ENCODE measurements at regions not wholly inside any gene's neighbourhood (a gene's known extent, or its start where the extent isn't known, plus 50 kb on each side); places are given as distances from the start of the nearest gene placed in this dataset.

GRCh38 chr5:10162468-10162867, 87.2 kb downstream of the ATPSCKMT start:
- Mint-ChIP-seq H3K4me1 (no peaks in the 10 kb centered on the region), H3K9me3 (peaks cover 6 to 20% (median 18%) of the 10 kb centered on the region in 7 donors), H3K27me3 (ENCODE audit: low read depth in 3 of 3) (peaks cover 1 to 15% (median 7%) of the 10 kb centered on the region in 3 donors), H3K27ac (no peak overlapping the region), H3K36me3 (no peaks in the 10 kb centered on the region), H3K4me3 (no peak overlapping the region)
- Histone ChIP-seq H3K4me2 (replicated peaks; ENCODE audit: extremely low read depth, low read length, poor library complexity, severe bottlenecking) (no peak overlapping the region), H3K79me2 (ENCODE audit: insufficient read depth, low read length) (no peaks in the 10 kb centered on the region), H3K9ac (ENCODE audit: insufficient read depth, low read length, poor library complexity, severe bottlenecking) (no peak overlapping the region), H3K4me1 (ENCODE audit: control insufficient read depth in 1 of 2, insufficient read depth in 2 of 2, low read length in 2 of 2) (no peaks in the 10 kb centered on the region), H3K27ac (ENCODE audit: low read depth in 1 of 2, low read length in 2 of 2) (no peak overlapping the region), H3K4me3 (replicated peaks in 1 of 3; ENCODE audit: low read depth in 2 of 3, low read length in 3 of 3) (no peak overlapping the region), H3K9me3 (replicated peaks in 1 of 2; ENCODE audit: control insufficient read depth in 1 of 2, insufficient read depth in 1 of 2, low read length in 2 of 2) (peaks cover 12 to 16% of the 10 kb centered on the region in 2 donors), H4K20me1 (ENCODE audit: insufficient read depth, low read length) (no peaks in the 10 kb centered on the region), H2AFZ (ENCODE audit: insufficient read depth, low read depth, low read length, poor library complexity, severe bottlenecking) (no peak overlapping the region), H3K36me3 (replicated peaks in 1 of 2; ENCODE audit: control insufficient read depth in 1 of 2, insufficient read depth in 2 of 2, low read length in 2 of 2) (no peaks in the 10 kb centered on the region), H3K27me3 (ENCODE audit: control insufficient read depth in 2 of 2, insufficient read depth in 2 of 2, low read length in 2 of 2) (peaks cover 0 to 2% of the 10 kb centered on the region in 2 donors)
- TF ChIP-seq, protein P1, sequence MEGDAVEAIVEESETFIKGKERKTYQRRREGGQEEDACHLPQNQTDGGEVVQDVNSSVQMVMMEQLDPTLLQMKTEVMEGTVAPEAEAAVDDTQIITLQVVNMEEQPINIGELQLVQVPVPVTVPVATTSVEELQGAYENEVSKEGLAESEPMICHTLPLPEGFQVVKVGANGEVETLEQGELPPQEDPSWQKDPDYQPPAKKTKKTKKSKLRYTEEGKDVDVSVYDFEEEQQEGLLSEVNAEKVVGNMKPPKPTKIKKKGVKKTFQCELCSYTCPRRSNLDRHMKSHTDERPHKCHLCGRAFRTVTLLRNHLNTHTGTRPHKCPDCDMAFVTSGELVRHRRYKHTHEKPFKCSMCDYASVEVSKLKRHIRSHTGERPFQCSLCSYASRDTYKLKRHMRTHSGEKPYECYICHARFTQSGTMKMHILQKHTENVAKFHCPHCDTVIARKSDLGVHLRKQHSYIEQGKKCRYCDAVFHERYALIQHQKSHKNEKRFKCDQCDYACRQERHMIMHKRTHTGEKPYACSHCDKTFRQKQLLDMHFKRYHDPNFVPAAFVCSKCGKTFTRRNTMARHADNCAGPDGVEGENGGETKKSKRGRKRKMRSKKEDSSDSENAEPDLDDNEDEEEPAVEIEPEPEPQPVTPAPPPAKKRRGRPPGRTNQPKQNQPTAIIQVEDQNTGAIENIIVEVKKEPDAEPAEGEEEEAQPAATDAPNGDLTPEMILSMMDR (IDR thresholded peaks at IDR 0.05): no peak
- intact Hi-C loops (cut with micrococcal nuclease): no loop called here
- WGBS (ENCODE audit: insufficient coverage): 74% methylated on average over 2 of the region's 5 CpGs
- no peak for DNase-seq

- H3K4me3 Mint-ChIP-seq: no peak overlapping the region
- intact Hi-C loops (cut with micrococcal nuclease): no loop called here
- peaks cover 1 to 15% (median 7%) of the 10 kb centered on the region in 3 donors for H3K27me3 Mint-ChIP-seq (ENCODE audit: low read depth in 3 of 3)
- H3K27ac ChIP-seq (ENCODE audit: low read depth in 1 of 2, low read length in 2 of 2): no peak overlapping the region
- H3K27me3 ChIP-seq (ENCODE audit: control insufficient read depth in 2 of 2, insufficient read depth in 2 of 2, low read length in 2 of 2): peaks cover 0 to 4% of the 10 kb centered on the region in 2 donors
- H3K9me3 ChIP-seq (replicated peaks in 1 of 2; ENCODE audit: control insufficient read depth in 1 of 2, insufficient read depth in 1 of 2, low read length in 2 of 2): peaks cover 11% of the 10 kb centered on the region in 2 donors
- H3K27ac Mint-ChIP-seq: no peak overlapping the region
- H3K36me3 ChIP-seq (replicated peaks in 1 of 2; ENCODE audit: control insufficient read depth in 1 of 2, insufficient read depth in 2 of 2, low read length in 2 of 2): no peaks in the 10 kb centered on the region
- no peak overlapping the region for H3K4me3 ChIP-seq (replicated peaks in 1 of 3; ENCODE audit: low read depth in 2 of 3, low read length in 3 of 3)
- no peaks in the 10 kb centered on the region for H3K79me2 ChIP-seq (ENCODE audit: insufficient read depth, low read length)
- 80% methylated on average over 3 of the region's 3 CpGs for WGBS (ENCODE audit: insufficient coverage)
- no peak overlapping the region for H3K9ac ChIP-seq (ENCODE audit: insufficient read depth, low read length, poor library complexity, severe bottlenecking)
- no peaks in the 10 kb centered on the region for H4K20me1 ChIP-seq (ENCODE audit: insufficient read depth, low read length)
- TF ChIP-seq, protein P1 (IDR thresholded peaks at IDR 0.05): no peak
- no peak overlapping the region for H3K4me2 ChIP-seq (replicated peaks; ENCODE audit: extremely low read depth, low read length, poor library complexity, severe bottlenecking)
- H3K9me3 Mint-ChIP-seq: peaks cover 5 to 19% (median 17%) of the 10 kb centered on the region in 7 donors
- DNase-seq: no peak
- no peaks in the 10 kb centered on the region for H3K4me1 ChIP-seq (ENCODE audit: control insufficient read depth in 1 of 2, insufficient read depth in 2 of 2, low read length in 2 of 2)
- no peaks in the 10 kb centered on the region for H3K36me3 Mint-ChIP-seq
- no peaks in the 10 kb centered on the region for H3K4me1 Mint-ChIP-seq
- no peak overlapping the region for H2AFZ ChIP-seq (ENCODE audit: insufficient read depth, low read depth, low read length, poor library complexity, severe bottlenecking)
Observed at GRCh38 chr5:10161778-10162177, 87.9 kb downstream of the ATPSCKMT start.
